Right ventricle myocardium inferior (tissue), 1 donor: ENCODE measurements at regions not wholly inside any gene's neighbourhood (a gene's known extent, or its start where the extent isn't known, plus 50 kb on each side); places are given as distances from the start of the nearest gene placed in this dataset.

Source experiments
- ATAC-seq: fragments of 200-7000 bp; cut with Tn5 transposase; one replicate; pipeline ENCODE4 v1.9.1; 2020; ENCODE audit warnings: mild to moderate bottlenecking, moderate library complexity
- DNase-seq: peaks from one replicate; pipeline ENCODE4 v3.0.0; 2021; ENCODE audit errors: missing footprints
- intact Hi-C: fragments of 100-400 bp; cut with DNase I; formaldehyde crosslinking; loops from one replicate; pipeline ENCODE4 v1.11.0; 2022
- donor health status: DM: no; HTN: yes; CAD: no; lungs with severe emphysema.

DNA sequence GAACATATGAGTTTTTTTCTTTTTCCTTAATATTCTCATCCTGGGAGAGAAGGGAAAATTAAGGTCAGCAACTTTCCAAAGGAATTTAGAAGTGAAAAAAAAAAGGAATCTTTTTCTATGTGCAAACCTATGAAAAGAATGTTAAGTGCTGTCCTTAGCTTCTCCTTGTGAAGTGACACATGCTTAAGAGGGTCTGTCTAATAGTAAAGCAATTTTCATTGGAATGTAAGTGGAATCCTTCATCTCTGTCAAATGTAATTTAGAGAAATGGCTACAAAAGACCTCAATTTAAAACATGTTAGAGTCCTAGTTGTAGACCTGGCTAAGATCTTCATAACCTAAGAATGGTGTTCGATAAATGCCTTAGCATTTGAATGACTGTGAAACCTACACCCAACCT, 117.4 kb upstream of the EPB41L3 start:
- ATAC-seq, result no peak
- intact Hi-C loops, result no loop called here
- no peak for DNase-seq

DNA sequence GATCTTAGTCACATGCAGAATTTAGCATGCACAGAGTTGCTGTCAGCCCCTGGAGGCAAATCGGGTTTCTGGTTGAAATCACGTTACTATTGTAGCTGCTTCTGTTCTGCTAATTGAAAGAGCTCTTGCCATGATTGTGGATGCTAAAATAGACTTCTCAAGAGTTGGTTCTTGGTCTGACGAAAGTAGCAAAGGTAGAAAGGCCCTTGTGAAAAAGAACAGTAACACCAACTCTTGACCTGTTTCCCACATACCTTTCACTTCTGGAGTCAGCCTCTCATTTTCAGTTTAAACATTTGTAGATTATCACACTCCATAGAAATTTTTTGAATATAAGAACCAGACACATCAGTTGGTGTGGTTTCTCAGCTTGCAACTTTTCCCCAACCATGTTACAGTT, 110.0 kb upstream of the EPB41L3 start:
- DNase-seq, result no peak
- intact Hi-C loops, result no loop called here
- ATAC-seq, result no peak

DNA sequence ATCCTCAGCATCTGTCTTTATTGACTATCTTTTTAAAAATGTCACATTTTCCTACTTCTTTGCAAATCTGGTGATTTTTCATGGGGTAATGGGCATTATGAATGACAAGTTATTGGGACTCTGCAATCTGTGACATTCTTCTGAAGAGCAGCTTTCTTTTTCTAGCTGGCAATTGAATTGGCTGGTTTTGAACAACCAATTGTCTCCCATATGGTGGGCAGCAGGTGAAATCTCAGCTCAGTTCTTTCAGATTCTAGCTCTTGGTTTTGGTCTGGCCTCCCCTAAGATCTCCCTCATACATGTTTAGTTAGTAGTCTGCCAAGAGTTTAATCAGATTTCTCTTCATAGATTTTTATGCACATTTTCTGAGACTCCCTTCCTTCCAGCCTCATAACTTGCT, 107.9 kb upstream of the EPB41L3 start:
- no peak for ATAC-seq
- intact Hi-C loops, result no loop called here
- no peak for DNase-seq

DNA sequence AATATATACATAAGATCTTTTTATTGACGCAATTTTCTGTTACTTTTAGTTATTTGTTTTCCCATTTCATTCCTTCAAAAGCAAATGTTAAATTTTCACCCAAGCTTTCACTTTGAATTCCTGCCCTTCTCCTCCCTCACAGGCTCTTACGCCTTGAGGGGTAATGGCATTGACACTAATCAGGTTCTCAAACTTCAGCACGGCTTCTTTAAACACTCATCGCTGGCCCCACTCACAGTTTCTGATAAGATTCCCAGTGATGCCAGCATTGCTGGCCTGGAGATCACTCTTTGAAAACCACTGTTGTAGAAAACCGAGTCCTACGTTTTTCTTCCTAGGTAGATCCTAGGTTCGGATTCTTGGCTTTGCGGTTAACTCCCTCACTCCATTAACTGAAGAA, 105.6 kb upstream of the EPB41L3 start:
- intact Hi-C loops, result no loop called here
- no peak for ATAC-seq
- DNase-seq, result no peak

DNA sequence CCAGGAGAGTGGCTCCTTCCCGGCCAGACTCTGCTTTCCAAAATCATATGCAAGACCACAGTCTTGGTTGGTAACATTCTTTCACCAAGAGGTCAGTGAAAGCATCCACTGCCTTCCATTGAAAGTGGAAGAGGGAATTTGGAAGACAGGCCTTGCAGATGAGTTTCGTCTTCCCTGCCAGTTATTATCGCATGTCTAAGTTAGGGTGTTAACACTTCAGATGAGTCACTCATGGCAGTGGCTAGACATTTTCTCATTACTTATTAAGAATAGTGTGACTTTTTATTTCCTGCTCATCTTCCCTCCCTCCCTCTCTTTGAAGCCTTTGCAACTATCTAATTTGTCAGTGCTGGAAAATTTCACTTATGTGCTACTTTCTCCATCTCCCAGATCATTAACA, 102.9 kb upstream of the EPB41L3 start:
- intact Hi-C loops, result no loop called here
- ATAC-seq (no peak), DNase-seq (no peak)

DNA sequence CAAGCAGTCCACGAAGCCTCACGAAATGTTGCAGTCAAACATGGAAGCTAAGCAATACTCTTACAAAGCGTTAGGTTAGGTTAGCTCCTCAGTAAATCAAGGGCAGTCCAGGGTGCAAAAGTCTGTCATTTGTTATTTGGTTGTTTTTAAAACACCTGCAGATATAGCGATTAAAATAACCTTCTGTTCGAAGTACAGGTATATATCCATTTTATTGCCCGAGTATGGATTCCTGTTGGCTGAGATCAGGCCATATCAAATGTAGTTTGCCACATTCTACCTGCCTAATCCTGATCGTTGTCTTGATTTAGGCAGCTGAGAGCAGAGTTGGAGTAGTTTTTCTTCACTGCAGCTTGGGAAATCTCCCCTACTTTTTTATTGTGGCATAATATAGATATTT, 99.5 kb upstream of the EPB41L3 start:
- DNase-seq (no peak), ATAC-seq (no peak)
- intact Hi-C loops, result no loop called here

DNA sequence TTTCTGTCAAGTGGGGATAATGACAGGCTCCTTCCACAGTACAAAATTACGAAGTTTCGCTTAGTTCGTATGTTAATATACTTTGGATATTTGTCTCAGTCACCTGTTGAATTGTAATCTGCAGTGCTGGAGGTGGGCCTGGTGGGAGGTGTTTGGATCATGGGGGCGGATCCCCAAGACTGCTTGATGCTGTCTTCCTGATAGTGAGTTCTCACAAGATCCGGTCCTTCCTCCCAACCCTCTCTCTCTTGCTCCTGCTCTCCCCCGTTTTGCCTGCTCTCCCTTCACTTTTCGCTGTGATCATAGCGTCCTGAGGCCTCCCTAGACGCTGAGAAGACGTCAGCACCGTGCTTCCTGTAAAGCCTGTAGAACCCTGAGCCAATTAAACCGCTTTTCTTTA, 97.1 kb upstream of the EPB41L3 start:
- DNase-seq (no peak), ATAC-seq (no peak)
- intact Hi-C loops, result no loop called here

DNA sequence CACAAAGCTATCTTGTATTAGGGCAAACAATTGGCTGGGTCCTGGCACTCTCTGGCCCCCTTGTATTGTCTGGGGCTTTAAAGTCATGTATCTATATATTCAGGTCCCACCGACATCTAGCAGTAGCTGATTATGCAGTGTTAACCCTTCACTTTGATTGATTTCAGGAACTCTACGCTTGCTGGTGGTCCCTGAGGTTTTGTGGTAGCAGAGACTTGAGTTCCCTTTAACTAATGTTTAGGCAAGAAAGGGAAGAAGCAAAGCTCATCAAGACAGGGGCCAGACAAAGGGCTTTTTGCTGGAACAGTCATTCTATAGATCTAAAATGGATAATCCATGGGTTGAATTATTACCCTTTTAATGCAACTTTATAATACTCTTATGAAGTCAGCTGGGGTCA, 95.3 kb upstream of the EPB41L3 start:
- DNase-seq (no peak), ATAC-seq (no peak)
- intact Hi-C loops, result no loop called here

DNA sequence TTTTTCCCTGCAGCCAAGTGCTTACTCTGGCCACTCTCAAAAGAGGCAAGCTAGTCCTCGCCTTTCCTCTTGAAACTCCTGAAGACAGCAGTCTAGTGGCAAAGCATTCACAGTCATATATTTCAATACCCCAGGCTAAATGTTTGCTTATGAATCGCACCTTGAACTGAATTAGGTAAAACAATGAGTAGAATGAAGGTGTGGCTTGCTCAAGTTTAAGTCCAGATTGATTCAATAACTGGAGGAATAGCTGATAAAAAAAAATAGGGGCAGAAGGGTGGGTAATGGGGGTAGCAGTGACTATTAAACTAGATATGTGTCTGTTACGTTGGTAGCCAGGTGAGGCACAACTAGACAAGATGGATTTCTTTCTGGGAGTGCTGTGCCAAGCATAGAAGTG, 88.2 kb upstream of the EPB41L3 start:
- DNase-seq (no peak), ATAC-seq (no peak)
- intact Hi-C loops, result no loop called here

DNA sequence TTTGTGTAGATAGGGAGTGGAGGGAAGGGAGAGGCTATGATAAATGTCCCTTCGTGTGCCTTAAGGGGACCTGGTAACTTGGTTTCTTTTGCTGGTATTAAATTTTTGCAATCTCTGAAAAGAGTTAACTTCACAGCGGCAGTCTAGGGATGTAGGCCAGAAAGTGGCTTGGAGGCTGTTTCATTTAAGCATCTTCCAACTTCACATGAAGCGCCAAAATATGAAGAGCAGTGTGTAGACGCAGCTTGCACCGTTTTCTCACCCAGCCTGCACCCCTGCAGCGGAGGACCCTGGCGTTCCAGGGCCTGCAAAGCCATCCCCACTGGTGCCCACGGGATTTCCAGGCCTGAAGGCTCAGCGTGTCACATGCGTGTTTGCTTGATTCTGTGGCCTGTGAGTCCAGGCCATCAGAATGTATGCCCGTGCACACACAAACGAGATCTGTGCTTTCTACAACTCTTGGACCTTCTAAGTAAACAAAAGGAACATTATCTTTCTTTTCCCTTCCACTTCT, 87.2 kb upstream of the EPB41L3 start:
- ATAC-seq, result no peak
- DNase-seq, result no peak
- intact Hi-C loops, result no loop called here

DNA sequence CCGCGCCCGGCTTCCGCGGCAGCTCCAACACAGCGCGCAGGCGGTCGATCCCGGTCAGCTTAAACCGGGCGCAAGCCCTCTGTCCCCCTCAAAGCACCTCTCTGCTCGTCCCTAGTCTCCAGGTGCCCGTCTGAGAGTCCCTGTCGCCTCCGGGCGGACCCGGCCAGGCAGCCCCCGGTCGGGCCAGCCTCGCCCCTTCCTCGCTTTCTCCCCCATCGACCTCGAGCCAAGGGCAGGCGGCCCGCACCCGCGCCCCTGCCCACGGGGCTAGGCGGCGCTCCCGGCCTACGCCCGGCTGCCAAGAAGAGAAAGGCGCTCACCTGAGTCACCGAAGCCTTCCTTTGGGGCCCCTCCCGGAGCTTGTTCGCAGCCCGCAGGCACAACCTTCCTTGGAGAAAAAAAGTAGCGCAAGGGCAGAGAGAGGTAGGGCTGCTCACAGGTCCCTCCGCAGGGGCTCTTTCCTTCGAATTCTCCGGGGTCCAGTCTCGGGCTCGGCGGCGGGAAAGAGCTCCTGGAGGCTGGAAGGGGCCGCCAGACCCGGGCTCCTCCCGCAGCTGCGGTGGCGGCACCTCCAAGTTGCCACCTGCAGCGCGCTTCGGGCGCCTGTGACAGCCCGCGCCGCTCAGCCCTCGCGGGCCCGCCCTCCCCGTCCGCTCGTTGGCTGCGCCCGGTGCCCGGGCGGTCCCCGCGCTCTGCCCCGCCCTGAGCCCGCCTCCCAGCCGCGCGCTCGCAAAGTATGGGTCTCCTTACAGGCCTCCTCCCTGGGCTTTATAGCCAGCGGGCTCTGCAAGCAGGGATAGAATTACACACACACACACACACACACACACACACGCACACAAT, 86.5 kb upstream of the EPB41L3 start:
- intact Hi-C loops, result no loop called here
- peak; percentile 95 for ATAC-seq
- peak; percentile 89 for DNase-seq

DNA sequence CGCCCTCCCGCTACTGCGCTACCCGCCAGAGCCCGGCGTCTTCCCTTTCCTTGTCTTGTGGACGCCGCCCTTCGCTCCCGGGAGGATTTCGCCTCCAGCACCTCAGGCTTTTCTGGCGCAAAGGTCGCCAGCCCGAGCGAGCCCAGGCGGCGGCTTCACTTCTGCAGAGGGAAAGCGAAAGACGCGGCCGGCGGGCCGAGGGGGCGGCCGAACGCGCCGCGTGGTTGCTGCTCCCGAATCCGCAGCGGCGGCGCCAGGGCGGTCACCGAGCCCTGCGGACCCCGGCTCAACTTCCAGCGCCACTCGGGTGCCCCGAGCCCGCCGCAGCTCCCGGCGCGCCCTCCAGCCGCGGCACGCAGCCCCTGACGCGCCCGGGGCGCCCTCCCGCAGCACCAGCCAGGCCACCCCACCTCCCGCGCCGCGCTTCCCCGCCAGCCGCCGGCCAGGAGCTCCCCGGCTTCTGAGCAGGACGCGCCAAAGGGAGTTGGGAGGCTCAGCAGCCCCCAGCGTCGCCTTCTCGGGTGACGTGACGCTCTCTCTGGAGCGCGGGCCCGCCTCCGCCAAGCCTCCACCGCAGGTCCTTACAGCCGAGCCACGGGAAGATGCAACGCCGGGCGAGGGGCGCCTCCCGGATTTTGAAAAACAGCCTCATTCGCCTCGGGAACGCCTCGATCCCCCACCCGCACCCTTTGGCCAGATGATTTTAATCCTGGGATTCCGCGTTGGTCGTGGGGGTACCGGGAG, 84.9 kb upstream of the EPB41L3 start:
- intact Hi-C loops, result no loop called here
- DNase-seq (peak; percentile 71), ATAC-seq (peak; percentile 30)

DNA sequence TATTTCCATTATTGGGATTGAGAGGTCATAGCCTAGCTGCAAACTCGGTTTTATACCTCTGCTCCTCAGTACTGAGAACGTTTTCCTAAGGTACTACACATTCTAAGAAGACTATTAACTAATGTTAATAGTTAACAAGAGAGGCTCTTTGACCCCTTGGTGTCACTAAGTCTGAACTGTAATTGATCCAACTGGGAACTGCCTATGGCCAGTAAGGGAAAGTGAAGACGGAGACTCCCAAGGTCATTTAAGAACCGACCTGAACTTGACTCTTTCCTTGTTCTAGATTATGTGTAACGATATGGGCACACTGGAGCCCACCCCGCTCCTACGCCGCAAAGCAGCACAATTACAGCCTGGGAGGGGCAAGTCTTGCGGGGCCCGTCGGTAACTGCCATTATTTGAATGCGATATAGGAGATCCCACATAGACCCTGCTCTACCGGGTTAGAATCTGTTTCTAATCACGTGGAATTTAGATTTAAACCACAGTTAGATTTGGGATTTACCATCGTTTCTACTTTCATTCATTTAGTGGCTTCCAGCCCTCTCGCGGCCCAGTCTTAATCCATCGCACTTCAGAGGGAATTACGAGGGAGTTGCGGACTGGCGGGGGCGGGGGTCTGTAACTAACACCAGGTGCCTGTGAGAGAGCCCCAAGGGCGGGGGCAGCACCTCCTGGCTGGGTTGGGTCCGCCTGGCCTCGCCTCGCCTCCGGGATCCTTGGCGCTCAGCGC, 84.1 kb upstream of the EPB41L3 start:
- intact Hi-C loops, result no loop called here
- DNase-seq (peak; percentile 65), ATAC-seq (no peak)

DNA sequence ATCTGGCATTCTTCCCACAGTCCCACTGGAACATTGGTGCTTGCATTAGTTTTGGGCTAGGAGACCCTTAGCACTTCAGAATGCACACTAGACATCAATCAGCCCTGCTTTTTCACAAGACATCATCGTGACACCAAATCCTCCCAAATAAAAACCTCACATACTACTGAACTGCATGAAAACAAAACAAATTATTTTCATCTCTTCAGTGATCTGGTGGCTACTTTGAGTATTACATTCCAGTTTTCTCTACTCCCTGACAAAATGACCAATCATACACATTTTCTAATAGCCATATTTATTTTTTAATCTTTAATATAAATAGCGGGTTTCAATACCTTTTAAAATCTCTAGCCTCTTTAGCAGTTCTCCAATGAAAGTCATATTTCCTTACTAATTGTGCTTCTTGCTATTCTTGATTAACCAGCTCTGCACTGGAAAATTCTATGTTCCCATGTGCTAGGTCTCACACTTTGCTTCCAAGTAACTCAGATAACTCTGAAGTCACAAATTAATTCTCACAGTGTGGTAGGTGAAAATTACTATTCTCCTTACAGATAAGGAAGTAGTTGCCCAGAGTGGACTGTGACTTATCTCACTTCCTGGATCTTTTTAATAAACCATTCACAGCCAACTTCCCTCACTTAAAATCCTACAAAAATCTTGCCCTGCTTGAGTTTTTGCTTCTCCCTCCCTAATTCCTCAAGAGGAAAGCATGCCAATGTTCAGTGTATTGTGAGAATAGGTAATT, 82.5 kb upstream of the EPB41L3 start:
- DNase-seq (no peak), ATAC-seq (no peak)

DNA sequence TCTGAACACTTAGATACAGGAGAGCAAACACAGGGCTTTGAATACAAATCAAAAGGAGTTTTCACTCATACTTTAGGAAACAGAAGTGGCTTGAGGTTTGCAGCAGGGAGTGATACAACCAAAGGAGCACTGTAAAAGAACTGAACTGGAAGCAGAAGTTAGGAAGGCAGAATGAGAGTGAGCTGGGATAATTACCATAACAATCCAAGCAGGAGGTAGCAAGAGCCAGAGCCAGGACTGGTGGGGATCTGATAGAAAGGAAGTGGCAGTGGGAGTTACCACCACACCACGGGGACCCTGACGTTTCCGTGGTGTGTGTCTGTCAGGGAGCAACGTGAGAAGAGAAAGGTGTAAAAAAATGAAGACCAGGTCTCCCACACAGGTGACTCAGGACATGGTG, 81.3 kb upstream of the EPB41L3 start:
- intact Hi-C loops, result no loop called here
- no peak for ATAC-seq

More for the DNA sequence above, 82.5 kb upstream of the EPB41L3 start:
- intact Hi-C loops, result no loop called here

DNA sequence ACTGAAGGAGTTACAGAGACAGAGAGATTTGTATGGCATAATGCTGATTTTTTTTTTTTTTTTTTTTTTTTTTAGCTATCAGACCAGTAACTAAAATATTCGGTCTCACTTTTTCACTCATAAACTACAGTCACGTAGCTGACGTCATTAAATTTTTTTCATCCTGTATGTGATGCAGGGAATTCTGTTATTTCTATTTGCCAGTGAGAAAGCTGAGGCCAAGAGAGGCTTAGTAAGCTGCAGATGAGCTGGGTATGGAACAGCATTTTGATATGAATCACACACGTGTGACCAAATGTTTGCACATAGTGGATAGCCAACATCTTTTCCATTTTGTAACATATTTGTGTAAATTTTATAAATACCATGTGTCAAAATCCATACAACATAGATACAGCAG, 79.1 kb upstream of the EPB41L3 start:
- DNase-seq (no peak), ATAC-seq (no peak)
- intact Hi-C loops, result no loop called here

More for the DNA sequence above, 81.3 kb upstream of the EPB41L3 start:
- DNase-seq, result no peak

DNA sequence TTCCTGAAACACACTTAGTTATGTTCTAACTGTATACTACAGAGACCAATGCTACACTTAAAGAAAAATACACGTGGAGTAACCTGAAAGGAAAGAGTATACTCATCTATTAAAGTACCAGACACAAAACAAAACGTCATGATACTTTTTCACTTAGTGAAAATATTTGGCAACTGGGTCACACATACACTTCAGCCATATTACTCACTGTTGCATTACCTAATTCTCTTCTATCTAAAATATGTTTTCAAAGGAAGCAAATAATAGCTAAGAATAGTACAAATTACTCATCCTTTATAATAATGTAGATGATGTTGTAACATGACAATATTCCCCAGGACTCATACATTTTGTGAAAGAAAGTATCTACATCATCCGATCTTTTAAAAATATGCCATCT, 76.5 kb upstream of the EPB41L3 start:
- DNase-seq (no peak), ATAC-seq (no peak)
- intact Hi-C loops, result no loop called here

DNA sequence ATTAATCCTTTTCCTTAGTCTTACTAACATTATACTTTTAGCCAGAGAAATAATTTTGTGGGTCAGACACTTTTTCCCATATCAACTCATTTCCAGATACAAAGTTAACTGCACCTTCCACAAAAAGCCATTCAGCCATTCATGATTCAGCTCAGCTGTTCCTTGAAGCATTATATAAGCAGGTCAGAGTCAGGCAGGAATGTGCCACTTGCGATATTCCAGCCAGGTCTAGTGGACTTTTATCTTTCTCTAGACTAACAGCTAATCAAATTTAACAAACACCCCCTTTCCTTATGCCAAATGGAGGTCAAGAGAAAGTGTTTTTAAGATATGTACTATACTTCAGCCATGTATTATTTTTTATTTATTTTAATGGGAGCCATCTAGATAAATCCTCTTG, 75.6 kb upstream of the EPB41L3 start:
- DNase-seq, result no peak
- intact Hi-C loops, result no loop called here
- ATAC-seq, result no peak
